ENCODE measurements at regions not wholly inside any gene's neighbourhood (a gene's known extent, or its start where the extent isn't known, plus 50 kb on each side); places are given as distances from the start of the nearest gene placed in this dataset.
A peak's percentile ranks its signal among the peaks of the same experiment; 100 is the strongest.

- no peak for DNase-seq
Observed at GRCh38 chr20:17856837-17857605, 111.6 kb downstream of the SNX5 start.

DNA sequence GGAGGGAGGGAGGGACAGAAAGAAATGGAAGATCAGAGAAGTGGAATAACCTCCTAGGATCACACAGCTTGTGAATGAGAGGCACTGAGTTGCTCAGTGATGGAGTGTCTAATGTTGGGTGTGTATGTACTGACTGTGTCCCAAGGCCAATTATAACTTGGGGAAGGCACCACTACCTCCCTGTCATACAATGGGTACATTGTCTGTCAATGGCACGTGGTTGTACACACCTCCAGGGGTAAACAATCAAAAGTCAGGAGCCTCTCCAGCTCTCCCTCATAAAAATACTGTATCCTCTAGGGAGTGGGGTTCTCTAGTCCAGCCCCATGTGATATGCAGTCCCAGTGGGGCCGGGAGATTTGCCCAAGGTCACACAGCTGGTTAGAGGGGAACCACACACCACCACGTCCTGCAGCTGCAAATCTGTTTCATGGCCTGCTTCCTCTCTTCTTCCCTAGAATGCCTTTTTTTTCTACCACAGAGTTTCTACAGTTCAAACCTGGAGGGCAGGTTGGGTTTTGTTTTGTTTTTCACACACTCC is 112.5 kb downstream of the SNX5 start:
- no peak for DNase-seq

GRCh38 chr20:17854307-17854903 is 114.2 kb downstream of the SNX5 start:
- DNase-seq = peak; percentile 45

- no peak for DNase-seq
Observed at GRCh38 chr20:17852323-17852722, 116.3 kb downstream of the SNX5 start.

- no peak for DNase-seq
Observed at GRCh38 chr20:17850684-17851026, 117.9 kb downstream of the SNX5 start.

DNA sequence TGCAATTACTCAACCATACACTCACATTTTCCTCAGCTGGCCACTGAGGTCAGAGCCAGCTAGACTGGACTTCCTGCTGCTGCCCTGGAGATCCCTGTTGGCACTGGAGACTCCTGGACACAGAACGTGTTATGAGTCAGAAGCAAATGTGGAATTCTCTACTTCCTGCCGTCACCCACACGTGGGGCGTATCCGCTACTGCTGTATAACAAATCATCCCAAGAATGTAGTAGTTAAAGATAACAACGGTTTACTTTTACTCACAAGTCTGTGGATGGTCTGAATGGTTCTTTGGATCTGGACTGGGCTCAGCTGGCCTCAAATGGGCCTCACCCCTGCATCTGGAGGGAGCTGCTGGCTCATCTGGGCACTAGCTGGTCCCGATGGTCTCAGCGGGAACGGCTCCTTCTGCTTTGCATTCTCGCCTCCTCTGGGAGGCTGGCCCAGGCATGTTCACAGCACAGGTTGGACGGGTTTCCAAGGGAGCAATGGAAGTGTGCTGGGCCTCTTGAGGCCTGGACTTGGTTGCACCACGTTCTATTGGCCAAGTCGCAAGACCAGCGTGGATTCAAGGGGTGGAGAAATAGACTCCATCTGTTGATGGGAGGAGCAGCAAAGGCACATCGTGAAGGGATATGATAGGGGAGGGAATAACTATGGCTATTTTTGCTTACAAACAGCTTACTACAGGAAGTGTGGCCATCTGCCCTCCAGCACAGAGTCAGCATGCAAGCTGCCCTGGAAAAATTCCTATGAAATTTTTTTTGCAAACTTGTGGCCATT is 118.5 kb downstream of the SNX5 start:
- DNase-seq = no peak

- no peak for DNase-seq
Observed at GRCh38 chr20:17849138-17849900, 119.3 kb downstream of the SNX5 start.

- no peak for DNase-seq
Observed at GRCh38 chr20:17848249-17849048, 120.1 kb downstream of the SNX5 start.

DNA sequence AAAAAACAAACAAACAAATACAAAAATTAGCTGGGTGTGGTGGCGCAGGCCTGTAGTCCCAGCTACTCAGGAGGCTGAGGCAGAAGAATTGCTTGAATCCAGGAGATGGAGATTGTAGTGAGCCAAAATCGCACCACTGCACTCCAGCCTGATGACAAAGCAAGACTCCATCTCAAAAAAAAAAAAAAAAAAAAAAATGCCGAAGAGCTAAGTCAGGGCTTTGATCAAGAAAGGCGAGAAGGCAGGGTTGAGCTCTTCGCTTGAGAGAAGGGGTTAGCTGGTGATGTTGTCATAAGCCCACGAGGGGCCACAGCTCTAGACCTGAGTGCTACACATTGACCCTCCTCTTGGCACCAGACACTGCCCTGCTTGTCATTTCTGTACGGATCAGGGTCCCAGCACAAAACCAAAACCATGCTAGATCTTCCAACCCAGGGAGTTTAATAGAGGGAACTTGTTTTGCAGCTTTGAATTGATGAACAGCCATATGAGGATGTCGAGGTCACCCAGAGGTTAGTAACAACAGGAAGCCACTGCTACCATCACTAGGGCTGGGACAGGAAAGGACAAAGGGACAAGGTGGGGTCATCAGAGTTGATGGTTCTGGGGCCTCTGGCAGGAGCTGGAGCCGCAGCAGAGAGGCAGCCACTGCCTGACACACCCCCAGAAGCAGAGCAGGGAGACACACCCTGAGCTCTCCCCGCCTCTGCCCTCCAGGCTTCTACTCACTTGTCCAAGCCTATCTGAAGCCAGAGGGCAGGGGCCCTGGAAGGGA is 122.7 kb downstream of the SNX5 start:
- DNase-seq = no peak

DNA sequence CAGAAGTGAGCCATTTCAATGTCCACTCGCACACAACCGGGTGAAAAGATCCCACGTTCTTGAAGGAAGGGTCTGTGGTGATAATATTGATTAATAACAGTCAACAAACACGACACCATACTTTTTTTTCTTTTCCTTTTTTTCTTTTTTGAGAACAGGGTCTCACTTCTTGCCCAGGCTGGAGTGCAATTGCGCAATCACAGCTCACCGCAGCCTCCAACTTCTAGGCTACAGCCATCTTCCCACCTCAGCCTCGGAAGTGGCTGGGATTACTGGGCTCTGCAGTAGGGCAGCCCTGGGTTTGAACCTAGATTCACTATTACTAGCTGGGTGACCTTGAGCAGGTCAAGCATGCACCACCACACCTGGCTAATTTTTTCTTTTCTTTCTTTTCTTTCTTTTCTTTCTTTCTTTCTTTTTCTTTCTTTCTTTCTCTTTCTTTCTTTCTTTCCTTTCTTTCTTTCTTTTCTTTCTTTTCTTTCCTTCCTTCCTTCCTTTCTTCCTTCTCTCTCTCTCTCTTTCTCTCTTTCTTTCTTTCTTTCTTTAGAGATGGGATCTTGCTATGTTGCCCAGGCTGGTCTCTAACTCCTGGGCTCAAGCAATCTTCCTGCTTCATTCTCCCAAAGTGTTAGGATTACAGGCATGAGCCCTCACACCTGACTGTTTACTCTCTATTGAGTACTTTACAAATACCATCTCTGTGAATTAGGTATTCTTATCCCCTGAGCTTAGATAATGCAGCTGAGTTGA is 123.9 kb downstream of the SNX5 start:
- DNase-seq = no peak

- DNase-seq = no peak
Observed at GRCh38 chr20:17844133-17844429, 124.5 kb downstream of the SNX5 start.

DNA sequence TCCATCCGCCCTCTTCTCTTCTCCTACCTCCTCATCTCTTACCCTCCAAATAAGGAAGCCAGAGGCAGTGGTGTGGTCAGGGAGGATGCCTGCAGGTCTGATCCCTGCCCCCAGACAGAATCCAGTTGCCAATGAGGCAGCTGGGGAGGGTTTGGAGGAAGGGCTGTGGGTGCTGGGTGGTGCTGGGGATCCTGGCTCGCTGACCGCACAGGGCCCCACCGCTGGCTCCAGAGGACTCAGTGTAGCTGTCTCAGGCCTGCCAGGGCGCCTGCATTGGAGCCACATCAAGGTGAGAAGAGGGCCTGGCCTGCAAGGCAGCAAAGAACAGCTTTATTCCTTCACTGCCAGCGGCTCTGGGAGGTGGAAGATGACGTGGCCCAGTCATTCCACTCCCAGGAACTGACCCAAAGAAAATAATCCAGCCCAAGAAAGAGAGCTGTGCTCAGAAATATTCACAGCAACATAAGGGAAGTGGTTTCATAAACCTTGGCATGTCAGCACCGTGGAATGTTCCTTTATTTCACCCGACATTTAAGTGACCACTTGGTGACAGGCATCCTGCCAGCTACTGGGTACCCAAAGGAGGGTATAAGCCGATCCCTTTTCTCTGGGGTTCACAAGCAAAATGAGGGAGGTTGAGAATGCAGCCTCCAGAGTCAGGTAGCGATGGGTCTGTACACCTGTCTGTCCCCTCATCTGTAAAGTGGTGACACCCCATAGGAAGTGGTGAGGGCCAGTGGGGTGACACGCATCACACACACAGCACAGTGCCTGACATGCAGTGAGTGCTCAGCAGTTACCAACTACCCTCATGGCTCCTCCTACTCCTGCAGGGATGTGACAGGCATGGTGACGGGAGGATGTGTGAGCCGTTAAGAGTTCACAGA is 125.1 kb downstream of the SNX5 start:
- DNase-seq = no peak

GRCh38 chr20:17841751-17842215 is 126.8 kb downstream of the SNX5 start:
- DNase-seq = no peak

- no peak for DNase-seq
Observed at GRCh38 chr20:17840423-17840822, 128.2 kb downstream of the SNX5 start.

DNA sequence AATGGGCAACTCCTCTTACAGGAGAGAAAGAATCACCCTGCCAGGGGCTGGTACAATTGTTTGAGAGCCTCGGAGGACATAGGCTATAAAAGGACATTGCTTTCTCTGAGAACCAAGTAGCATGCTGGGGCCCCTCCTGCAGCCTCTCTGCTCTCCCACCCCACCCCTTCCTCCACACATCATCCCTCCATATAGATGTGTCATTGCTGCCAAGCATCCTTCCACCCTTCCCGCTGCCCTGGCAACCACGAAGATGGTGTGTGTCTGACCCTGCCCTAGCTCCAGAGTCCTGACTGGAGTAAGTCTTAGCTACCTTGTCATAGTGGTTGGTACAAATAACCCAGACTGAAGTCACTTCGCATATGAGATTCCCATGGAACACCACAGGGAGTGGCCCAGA is 129.7 kb downstream of the SNX5 start:
- DNase-seq = no peak

DNA sequence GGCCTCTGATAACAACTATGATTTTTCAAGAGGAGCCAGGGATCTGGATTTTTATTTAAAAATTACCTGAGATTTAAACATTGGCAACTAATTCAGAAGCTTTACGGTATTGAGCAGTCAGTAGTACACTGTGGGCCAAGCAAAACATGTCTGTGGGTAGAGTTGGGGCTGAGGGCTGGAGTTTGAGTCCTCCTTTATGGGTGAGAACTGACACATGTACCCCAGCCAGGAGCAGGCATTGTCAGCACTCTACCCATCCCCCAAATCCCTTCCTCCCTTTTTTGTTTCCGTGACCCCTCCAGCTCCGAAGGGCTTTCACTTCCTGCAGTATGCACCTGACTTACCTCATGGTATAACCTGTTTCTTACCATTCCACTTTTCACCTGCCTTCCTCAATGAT is 131.4 kb downstream of the SNX5 start:
- no peak for DNase-seq

DNA sequence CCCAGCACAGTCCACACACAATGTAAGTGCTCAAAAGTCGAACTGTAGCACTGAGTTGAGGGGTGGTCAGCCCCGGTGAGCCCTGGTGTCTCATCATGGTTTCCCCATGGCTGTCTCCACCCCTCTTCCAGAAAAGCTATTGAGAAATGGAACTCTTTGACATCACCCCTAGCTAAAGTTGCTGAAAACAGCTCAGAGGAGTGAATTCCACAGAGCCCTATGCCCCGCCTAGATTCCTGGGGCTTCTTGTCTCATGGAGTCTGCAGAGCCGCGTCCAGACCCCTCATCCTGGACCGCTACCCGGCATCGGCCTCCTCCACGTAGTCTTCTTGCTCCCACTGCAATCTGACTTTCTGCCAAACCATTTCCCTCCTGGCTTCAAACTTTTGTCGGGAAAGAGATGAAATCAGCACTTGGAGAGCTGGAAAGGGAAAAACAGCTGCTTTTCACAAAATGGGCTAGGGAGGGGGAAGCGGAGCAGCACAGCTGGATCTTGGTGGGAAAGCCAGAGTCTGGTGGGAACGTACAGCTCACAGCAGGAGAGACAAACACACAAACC is 132.2 kb downstream of the SNX5 start:
- no peak for DNase-seq

GRCh38 chr20:17835934-17836300 is 132.7 kb downstream of the SNX5 start:
- DNase-seq = no peak

GRCh38 chr20:17835240-17835933 is 133.2 kb downstream of the SNX5 start:
- no peak for DNase-seq

Data from SHP77 treated with DMSO at 0.1 percent for 48 hours (cell line).